ENCODE measurements at regions not wholly inside any gene's neighbourhood (a gene's known extent, or its start where the extent isn't known, plus 50 kb on each side); places are given as distances from the start of the nearest gene placed in this dataset.

GRCh38 chr10:33979195-33979594 is 644.7 kb upstream of the NRP1 start:
- no peak for TF ChIP-seq YY1 (IDR thresholded peaks at IDR 0.05; ENCODE audit: insufficient read depth, insufficient read length)
- no peak for TF ChIP-seq ZNF274 (IDR thresholded peaks at IDR 0.05; ENCODE audit: low read depth, low read length)
- TF ChIP-seq SUZ12 (IDR thresholded peaks at IDR 0.05; ENCODE audit: extremely low read depth, insufficient read depth, insufficient read length): no peak

All from NT2/D1 (cell line).